ENCODE measurements at regions not wholly inside any gene's neighbourhood (a gene's known extent, or its start where the extent isn't known, plus 50 kb on each side); places are given as distances from the start of the nearest gene placed in this dataset.

- TF ChIP-seq CTCF (IDR thresholded peaks at IDR 0.05): no peak
- no peak for TF ChIP-seq POLR2AphosphoS5 (IDR thresholded peaks at IDR 0.05)
- TF ChIP-seq POLR2A (IDR thresholded peaks at IDR 0.05): no peak
Observed at GRCh38 chr16:74146643-74147042, 150.0 kb upstream of the PSMD7 start.

All from upper lobe of left lung (tissue), 4 donors.